ENCODE measurements at regions not wholly inside any gene's neighbourhood (a gene's known extent, or its start where the extent isn't known, plus 50 kb on each side); places are given as distances from the start of the nearest gene placed in this dataset.

GRCh38 chr20:40766790-40767614, 78.0 kb upstream of the MAFB start:
- TF ChIP-seq YY1 (IDR thresholded peaks at IDR 0.05) (no peak), HNF4G (IDR thresholded peaks at IDR 0.05) (no peak), CTCF (IDR thresholded peaks at IDR 0.05; ENCODE audit: low read depth, low read length, missing input control) (no peak), JUND (IDR thresholded peaks at IDR 0.05) (no peak), RAD21 (IDR thresholded peaks at IDR 0.05) (no peak), SP1 (IDR thresholded peaks at IDR 0.05) (no peak), ATF3 (IDR thresholded peaks at IDR 0.05) (no peak), TAF1 (conservative IDR thresholded peaks at IDR 0.05) (no peak), EGR1 (IDR thresholded peaks at IDR 0.05; ENCODE audit: low read depth in 2 of 2) (no peak), GABPA (IDR thresholded peaks at IDR 0.05 in 1 of 2, conservative IDR thresholded peaks at IDR 0.05 in 1 of 2) (no peak), RXRA (IDR thresholded peaks at IDR 0.05) (no peak)
